HEK293T (cell line): ENCODE measurements at regions not wholly inside any gene's neighbourhood (a gene's known extent, or its start where the extent isn't known, plus 50 kb on each side); places are given as distances from the start of the nearest gene placed in this dataset.

Source experiments
- CTCF ChIA-PET: fragments of 350-600 bp; formaldehyde crosslinking; extraction: SDS; loops from one replicate; lab custom pipeline; 2021; ENCODE audit warnings: antibody characterized with exemption, inconsistent platforms; lab: Yijun Ruan, JAX
- POLR2A ChIA-PET: fragments of 350-600 bp; formaldehyde crosslinking; extraction: SDS; loops from one replicate; lab custom pipeline; 2020; ENCODE audit warnings: antibody characterized with exemption, inconsistent platforms; lab: Yijun Ruan, JAX
- DNase-seq: peaks from one replicate; pipeline ENCODE4 v3.0.0; 2012; ENCODE audit warnings: mixed read lengths; ENCODE audit errors: extremely low spot score
- ARNT ChIP-seq: fragments of 450-650 bp; IDR thresholded peaks from 2 replicates; pipeline ENCODE4 v1.6.1; 2017; ENCODE audit warnings: mild to moderate bottlenecking
- BHLHE40 ChIP-seq: fragments of 450-650 bp; IDR thresholded peaks from 2 replicates; pipeline ENCODE4 v1.6.1; 2016; ENCODE audit warnings: mild to moderate bottlenecking, moderate library complexity, borderline replicate concordance
- CTBP1 ChIP-seq: fragments of 450-650 bp; IDR thresholded peaks from 2 replicates; pipeline ENCODE4 v1.6.1; 2016; ENCODE audit warnings: borderline replicate concordance
- ELF4 ChIP-seq: fragments of 450-650 bp; IDR thresholded peaks from 2 replicates; pipeline ENCODE4 v1.6.1; 2017; ENCODE audit warnings: antibody characterized with exemption
- FOXA1 ChIP-seq: fragments of 450-650 bp; IDR thresholded peaks from 2 replicates; pipeline ENCODE4 v1.6.1; 2016; ENCODE audit warnings: mild to moderate bottlenecking
- FOXK2 ChIP-seq: fragments of 450-650 bp; IDR thresholded peaks from 2 replicates; pipeline ENCODE4 v1.6.1; 2016; ENCODE audit warnings: mild to moderate bottlenecking
- FOXM1 ChIP-seq: fragments of 450-650 bp; IDR thresholded peaks from 2 replicates; pipeline ENCODE4 v1.6.1; 2017; ENCODE audit warnings: mild to moderate bottlenecking, borderline replicate concordance
- HDGF ChIP-seq: fragments of 450-650 bp; IDR thresholded peaks from 2 replicates; pipeline ENCODE4 v1.6.1; 2017; ENCODE audit warnings: antibody characterized with exemption, borderline replicate concordance
- L3MBTL2 ChIP-seq: fragments of 450-650 bp; conservative IDR thresholded peaks from 2 replicates; pipeline ENCODE4 v1.6.1; 2016; ENCODE audit warnings: mild to moderate bottlenecking
- LEF1 ChIP-seq: fragments of 450-650 bp; IDR thresholded peaks from 2 replicates; pipeline ENCODE4 v1.6.1; 2017; ENCODE audit warnings: mild to moderate bottlenecking, borderline replicate concordance
- NFRKB ChIP-seq: fragments of 450-650 bp; IDR thresholded peaks from 2 replicates; pipeline ENCODE4 v1.6.1; 2016; ENCODE audit warnings: mild to moderate bottlenecking, moderate library complexity
- PKNOX1 ChIP-seq: fragments of 450-650 bp; IDR thresholded peaks from 2 replicates; pipeline ENCODE4 v1.6.1; 2016
- SP1 ChIP-seq: fragments of 450-650 bp; IDR thresholded peaks from 2 replicates; pipeline ENCODE4 v1.6.1; 2017
- SUZ12 ChIP-seq: fragments of 450-650 bp; IDR thresholded peaks from 2 replicates; pipeline ENCODE4 v1.6.1; 2016; ENCODE audit warnings: mild to moderate bottlenecking
- TARDBP ChIP-seq: fragments of 450-650 bp; IDR thresholded peaks from 2 replicates; pipeline ENCODE4 v1.6.1; 2016
- ZNF384 ChIP-seq: fragments of 450-650 bp; IDR thresholded peaks from 2 replicates; pipeline ENCODE4 v1.6.1; 2016

GRCh38 chr5:2219149-2219776 is 336.5 kb upstream of the IRX4 start:
- ChIA-PET CTCF (no interaction called here), POLR2A (no interaction called here)
- no peak for TF ChIP-seq ZNF384
- no peak for TF ChIP-seq SUZ12
- no peak for TF ChIP-seq FOXA1
- TF ChIP-seq NFRKB = no peak
- TF ChIP-seq FOXM1 = no peak
- TF ChIP-seq L3MBTL2 = no peak
- no peak for TF ChIP-seq PKNOX1
- TF ChIP-seq ARNT = no peak
- no peak for DNase-seq

- DNase-seq = no peak
- ChIA-PET POLR2A (no interaction called here), CTCF (no interaction called here)
- TF ChIP-seq NFRKB (no peak), SUZ12 (no peak), FOXK2 (no peak), SP1 (no peak), ZNF384 (no peak), ELF4 (no peak), PKNOX1 (no peak), CTBP1 (no peak), L3MBTL2 (no peak), LEF1 (no peak), HDGF (no peak), BHLHE40 (no peak), FOXA1 (no peak), TARDBP (no peak), FOXM1 (no peak), ARNT (no peak)
These were observed 334.5 kb upstream of the IRX4 start for GRCh38 chr5:2217219-2217618.

- ChIA-PET CTCF (no interaction called here), POLR2A (no interaction called here)
- no peak for DNase-seq
- TF ChIP-seq L3MBTL2 (no peak), NFRKB (no peak), PKNOX1 (no peak), LEF1 (no peak), FOXA1 (no peak), ELF4 (no peak), CTBP1 (no peak), SUZ12 (no peak), TARDBP (no peak), ARNT (no peak), HDGF (no peak), ZNF384 (no peak), SP1 (no peak), BHLHE40 (no peak), FOXM1 (no peak), FOXK2 (no peak)
These were observed 332.3 kb upstream of the IRX4 start for GRCh38 chr5:2214910-2215590.

- ChIA-PET CTCF (no interaction called here), POLR2A (no interaction called here)
- DNase-seq = no peak
- TF ChIP-seq LEF1 (no peak), FOXK2 (no peak)
These were observed 330.5 kb upstream of the IRX4 start for GRCh38 chr5:2213121-2213730.

GRCh38 chr5:2212481-2212880 is 329.8 kb upstream of the IRX4 start:
- DNase-seq = no peak
- no peak for TF ChIP-seq FOXA1
- TF ChIP-seq ELF4 = no peak
- TF ChIP-seq SP1 = no peak
- TF ChIP-seq PKNOX1 = no peak
- TF ChIP-seq ARNT = no peak
- no peak for TF ChIP-seq NFRKB
- CTCF ChIA-PET = no interaction called here
- POLR2A ChIA-PET = no interaction called here

GRCh38 chr5:2208239-2208544 is 325.5 kb upstream of the IRX4 start:
- ChIA-PET CTCF (no interaction called here), POLR2A (no interaction called here)
- DNase-seq = no peak
- TF ChIP-seq PKNOX1 (no peak), NFRKB (no peak), CTBP1 (no peak), ZNF384 (no peak), FOXK2 (no peak), SUZ12 (no peak)
